ENCODE measurements at regions not wholly inside any gene's neighbourhood (a gene's known extent, or its start where the extent isn't known, plus 50 kb on each side); places are given as distances from the start of the nearest gene placed in this dataset.

DNA sequence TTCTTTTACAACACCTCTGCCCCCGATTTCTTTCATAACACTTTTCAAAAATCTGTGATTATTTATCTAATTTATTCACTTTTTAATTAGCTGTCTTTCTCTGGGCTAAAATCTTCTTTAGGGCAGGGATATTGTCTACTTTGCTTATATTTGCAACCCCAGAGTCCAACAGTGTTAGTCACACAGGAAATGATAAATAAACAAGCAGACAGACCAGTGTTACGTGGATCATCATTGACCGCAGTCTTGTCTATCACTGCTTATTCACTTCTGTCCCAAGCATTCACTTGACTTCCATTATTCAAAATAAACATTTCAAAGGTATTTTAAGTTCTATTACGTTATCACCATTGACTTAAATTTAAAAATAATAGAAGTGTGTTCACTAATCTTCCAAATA, 237.6 kb upstream of the UBE2E3 start:
- no peak for FAIRE-seq
- peak; percentile 46 for DNase-seq (ENCODE audit: low spot score)

DNA sequence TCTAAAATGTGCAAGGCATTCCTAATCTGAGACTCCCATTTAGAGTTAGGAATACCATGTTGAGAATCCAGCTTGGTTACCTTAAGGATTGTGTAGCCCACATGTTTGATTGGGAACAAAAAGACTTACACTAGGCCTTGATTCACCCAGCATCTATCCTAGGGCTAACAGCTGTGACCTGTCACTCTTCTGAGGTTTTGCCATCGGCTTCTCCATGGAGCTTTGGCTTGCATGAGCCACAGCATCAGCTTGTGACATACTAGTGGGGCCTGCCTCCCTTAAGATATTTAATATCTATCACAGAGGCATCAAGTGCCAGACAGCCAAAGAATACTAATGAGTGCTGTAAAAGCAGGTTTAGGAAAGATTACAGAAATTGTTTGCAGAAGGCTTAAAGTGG, 241.3 kb upstream of the UBE2E3 start:
- DNase-seq (ENCODE audit: low spot score), result no peak
- FAIRE-seq, result no peak

DNA sequence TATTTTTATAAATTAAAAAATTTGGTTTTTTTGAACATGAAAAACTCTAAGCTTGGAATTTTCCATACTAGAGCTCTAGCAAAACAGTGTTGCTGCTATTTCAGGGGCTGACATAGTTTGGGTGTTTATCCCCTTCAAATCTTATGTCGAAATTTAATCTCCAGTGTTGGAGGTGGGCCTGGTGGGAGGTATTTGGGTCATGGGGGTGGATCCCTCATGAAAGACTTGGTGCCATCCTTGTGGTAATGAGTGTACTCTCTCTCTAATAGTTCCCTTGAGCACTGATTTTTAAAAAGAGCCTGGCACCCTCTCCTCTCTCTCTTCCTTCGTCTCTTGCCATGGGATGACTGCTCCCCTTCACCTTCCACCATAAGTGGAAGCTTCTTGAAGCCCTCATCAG, 244.6 kb upstream of the UBE2E3 start:
- no peak for DNase-seq (ENCODE audit: low spot score)
- FAIRE-seq, result no peak

DNA sequence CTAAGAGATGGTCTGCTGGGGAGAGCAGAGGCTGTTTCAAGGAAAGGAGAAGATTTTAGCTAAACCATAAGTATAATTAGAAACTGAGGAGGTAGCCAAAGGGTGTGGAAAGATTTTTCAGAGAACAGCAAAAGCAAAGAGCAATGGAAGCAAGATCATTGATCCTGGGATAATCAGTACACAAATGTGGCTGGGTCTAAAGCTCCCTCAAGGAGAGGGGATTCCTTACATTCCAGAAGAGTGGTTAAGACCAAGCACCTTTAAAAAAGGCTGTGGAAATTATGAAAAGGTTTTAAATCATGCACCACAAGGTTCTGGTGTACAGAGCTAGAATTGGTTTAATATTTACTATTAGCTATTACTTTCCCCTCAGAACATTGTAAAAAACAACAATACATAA, 246.0 kb upstream of the UBE2E3 start:
- FAIRE-seq (no peak), DNase-seq (ENCODE audit: low spot score) (no peak)

DNA sequence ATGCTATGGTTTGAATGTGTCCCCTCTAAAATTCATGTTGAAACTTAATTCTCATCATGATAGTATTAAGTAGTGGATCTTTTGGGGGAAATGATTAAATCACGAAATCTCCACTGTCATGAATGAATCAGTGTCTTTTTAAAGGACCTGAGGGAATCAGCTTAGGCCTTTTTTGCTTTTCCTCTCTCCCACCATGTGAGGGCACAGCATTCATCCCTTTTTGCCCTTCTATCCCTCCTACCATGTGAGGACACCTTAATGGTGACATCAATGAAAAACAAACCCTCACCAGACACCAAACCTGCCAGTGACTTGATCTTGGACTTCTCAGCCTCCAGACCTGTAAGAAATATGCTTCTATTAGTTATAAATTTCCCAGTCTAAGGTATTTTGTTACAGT, 247.1 kb upstream of the UBE2E3 start:
- FAIRE-seq (no peak), DNase-seq (ENCODE audit: low spot score) (no peak)

DNA sequence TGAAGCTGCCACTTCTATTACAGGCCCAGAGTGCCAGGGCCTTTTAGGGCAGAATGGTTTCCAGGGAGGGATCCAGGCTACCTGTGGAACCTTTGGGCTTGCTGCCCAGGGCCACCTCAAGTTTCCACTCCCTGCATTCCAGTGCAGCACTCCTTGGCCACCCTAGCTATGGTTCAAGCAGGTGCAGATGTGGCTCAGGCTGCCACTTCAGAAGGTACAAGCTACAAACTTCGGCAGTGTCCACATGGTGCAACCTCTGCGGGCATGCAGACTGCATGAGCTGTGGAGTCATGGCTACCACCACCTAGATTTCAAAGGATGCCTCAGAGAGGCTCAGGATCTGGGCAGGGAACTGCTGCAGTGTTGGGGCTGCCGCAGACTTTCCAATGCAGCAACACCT, 248.1 kb upstream of the UBE2E3 start:
- DNase-seq (ENCODE audit: low spot score), result no peak
- no peak for FAIRE-seq

DNA sequence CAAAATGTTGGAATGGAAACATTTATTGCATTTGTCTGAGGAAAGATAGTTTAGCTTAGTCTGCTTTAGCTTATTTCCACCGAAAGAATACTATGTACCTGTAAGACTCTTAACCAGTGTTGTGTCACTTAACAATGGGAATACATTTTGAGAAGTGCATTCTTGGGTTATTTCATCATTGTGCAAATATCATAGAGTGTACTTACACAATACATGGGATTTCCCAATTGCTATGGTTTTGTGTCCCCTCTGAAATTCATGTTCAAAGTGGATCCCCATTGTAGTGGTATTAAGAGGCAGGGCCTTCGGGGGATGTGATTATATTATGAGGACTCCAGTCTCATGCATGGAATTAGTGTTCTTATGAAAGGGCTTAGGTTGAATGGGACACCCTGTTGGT, 249.4 kb upstream of the UBE2E3 start:
- FAIRE-seq (no peak), DNase-seq (ENCODE audit: low spot score) (no peak)

DNA sequence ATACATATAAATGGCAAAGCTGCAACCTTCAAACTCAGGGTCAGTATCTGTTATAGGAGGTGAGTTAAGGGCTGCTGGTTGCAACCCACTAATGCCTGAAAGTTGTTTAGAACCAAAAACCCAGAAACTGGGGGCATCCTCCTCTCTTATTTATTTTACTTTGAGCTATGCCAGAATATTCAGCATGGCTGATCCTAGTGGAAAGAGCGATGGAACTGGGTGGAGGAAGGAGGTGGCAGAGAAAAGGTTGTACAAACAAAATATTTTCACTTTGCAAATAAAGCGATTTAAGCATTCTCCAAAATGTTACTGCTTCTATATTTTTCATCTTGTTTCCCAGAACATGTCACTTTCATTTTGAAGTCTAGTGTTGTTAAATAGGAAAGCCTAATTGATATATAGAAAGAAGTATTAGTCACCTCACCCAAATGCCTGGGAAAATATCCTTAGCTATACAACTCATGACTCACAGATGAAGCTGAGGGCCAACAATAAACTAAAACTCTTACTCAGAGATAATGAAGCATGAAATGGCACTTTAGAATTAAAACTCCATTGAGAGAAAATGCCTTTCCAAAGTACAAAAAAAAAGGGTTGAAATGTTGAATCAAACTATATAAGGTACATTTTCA, 251.4 kb upstream of the UBE2E3 start:
- DNase-seq (ENCODE audit: low spot score) (peak; percentile 31), FAIRE-seq (no peak)

DNA sequence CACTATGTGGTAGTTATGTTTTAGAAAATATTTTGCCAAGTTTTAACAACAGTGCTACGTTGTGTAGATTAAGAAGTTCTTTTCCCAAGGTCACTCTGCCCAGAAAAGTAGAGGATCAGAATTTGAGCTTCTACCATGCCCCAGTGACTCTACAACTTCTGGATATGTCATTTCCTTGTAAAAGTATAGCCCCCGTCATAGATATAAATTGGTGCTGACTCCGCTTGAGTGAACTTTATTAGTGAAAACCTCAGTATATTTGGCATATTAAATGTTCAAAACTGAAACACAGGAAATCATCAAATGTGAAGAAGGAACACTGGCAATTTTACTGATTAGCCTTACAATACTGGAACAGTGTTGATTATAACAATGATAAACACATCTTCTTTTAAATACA, 256.7 kb upstream of the UBE2E3 start:
- FAIRE-seq, result no peak
- no peak for DNase-seq (ENCODE audit: low spot score)

DNA sequence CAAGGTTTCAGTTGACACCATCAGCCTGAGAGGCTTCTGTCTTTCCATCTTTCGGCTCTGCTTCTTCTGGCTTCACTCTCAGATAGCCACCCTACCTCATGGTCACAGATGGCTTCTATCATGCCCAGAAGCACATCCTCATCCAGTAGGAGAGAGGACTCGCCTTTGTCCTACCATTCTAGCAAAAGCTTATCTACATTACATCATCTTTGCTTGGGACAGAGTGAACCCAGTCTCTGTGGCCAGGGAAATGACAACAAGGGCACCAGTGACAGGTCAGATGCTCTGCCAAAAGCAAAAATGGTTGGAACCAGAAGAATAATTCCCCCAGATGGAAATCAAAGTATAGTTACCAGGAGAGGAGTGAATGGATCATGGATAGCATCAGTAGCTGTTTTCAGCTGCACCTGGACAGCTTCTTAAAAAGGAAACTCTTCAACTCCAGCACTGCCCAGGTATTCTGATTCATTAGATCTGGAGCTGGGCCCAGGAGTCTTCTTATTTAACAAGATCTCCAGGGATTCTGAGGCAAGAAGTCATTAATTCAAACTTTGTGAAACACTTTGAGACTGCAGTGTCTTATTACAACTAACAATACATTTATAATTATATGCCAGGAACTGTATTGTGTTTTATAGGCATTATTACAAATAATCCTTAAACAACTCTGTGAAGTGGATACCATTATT, 257.7 kb upstream of the UBE2E3 start:
- FAIRE-seq (no peak), DNase-seq (ENCODE audit: low spot score) (no peak)

DNA sequence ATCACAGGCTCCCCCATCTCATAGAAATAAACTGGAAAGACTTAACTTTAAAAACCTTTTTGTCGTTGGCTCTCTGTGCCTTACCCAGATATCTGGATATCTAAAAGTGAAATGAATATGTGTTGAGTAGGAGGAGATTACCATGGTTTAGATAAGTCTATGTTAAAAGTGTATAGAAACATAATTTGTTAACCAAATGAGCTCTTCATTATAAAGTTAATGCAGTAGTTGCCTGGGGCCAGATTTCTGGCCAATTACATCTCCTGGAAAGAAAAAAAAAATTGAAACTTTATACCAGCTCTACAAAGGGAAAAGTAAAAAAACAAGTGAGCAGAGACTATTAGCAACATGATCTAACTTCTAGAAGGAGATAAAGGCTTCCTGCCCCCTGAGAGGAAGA, 259.6 kb upstream of the UBE2E3 start:
- DNase-seq (ENCODE audit: low spot score), result no peak

DNA sequence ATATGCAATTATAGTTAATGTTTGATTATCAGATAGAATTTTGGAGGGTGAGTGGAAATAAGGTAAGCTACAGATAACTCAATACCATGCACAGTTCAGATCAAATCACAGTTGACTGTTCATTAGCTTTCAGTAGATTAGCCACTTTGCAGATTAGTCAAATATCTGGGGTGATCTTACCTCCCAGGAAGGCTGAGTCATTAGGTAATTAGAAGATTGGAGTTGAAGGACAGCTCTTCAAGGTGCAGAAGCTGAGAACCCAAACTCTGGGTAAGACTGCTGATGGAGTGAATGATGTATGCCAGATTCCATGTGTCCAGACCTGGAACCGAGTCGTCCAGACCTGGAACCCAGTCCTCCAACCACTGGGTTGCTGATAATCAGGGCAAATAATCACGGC, 262.8 kb upstream of the UBE2E3 start:
- FAIRE-seq, result no peak
- DNase-seq (ENCODE audit: low spot score), result no peak

More for the DNA sequence above, 259.6 kb upstream of the UBE2E3 start:
- no peak for FAIRE-seq

DNA sequence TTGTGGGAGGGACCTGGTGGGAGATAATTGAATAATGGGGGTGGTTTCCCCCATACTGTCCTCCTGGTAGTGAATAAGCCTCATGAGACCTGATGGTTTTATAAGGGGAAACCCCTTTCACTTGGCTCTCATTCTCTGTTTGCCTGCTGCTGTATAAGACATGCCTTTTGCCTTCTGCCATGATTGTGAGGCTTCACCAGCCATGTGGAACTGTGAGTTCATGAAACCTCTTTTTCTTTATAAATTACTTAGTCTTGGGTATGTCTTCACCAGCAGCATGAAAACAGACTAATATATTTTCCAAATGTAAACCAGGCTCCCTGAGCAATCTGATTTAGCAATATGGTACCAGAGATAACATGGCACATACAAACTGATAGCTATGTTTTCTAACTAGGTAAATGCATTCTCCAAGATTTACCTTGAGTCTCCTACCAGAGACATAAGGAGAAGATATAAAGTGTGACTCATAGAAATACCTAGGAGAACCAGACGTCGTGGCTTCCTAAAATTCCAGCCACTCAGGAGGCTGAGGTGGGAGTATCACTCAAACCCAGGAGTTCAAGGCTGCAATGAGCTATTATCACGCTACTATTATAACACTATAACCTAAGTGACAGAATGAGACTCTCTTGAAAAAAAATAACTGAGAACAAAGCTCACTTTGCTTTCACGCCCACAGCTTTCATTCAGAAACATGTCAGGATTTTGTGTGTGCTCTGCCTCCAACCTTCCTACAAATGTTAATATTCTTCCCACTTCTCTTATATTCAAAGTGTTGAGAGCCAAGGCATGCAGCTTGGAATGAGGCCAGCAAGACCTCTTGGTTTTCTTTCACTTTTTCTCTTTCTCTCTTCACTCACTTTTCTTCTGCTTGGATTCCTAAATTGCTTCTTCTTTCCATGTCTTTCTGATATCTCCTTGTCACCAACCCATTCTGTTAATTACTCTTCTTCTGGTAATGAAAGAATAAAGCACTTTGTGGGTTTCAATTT, 263.9 kb upstream of the UBE2E3 start:
- no peak for DNase-seq (ENCODE audit: low spot score)
- no peak for FAIRE-seq

DNA sequence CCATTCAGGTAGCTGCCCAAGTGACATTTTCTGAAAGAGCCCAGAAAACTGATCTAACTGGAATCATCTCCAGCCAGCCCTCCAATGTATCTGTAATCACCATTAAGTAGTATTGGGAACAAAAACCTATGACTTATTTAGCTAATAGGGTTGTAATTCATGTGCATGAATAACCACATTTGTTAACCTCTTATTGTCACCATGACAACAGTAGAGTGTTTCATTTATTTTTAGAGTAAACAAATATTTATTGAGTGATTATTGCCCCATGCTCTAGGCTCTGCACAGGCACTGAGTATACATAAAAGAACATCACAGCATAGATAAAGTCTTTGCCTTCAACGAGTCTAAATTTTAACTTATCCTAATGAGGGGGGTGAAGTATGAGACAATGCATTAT, 265.4 kb upstream of the UBE2E3 start:
- FAIRE-seq (no peak), DNase-seq (ENCODE audit: low spot score) (no peak)

DNA sequence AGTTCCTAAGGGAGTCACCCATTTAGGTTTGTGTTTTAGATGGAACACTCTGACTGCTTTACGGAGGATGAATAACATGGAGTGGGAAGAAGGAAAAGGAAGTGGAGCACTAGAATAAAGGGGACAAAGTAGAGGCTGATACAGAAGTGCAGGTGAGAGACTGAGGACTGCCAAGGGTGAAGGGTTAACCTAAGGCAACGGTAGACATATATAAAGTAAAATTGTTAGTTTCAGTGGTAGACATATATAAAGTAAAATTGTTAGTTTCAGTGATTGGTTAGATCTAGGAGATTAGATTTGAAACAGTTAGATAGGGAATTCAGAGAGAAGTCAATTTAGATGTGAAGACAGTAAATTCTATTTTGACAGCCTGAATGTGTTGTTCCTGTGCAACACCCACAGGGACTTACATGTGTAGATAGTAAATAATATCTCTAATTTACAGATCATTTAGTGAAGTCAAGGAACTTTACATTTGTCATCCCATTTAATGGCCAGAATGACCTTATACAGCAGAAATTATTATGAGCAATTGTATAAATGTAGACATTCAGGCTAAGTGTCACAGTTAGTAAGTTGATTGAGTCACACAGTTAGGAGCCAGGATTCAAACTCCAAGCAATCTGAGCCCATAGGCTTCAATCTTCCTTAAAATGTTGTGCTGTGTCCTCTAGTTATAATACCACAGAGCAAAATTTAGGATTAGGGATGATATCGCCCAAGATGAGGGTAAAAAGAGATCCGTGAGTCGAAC, 270.8 kb upstream of the UBE2E3 start:
- FAIRE-seq (no peak), DNase-seq (ENCODE audit: low spot score) (no peak)

DNA sequence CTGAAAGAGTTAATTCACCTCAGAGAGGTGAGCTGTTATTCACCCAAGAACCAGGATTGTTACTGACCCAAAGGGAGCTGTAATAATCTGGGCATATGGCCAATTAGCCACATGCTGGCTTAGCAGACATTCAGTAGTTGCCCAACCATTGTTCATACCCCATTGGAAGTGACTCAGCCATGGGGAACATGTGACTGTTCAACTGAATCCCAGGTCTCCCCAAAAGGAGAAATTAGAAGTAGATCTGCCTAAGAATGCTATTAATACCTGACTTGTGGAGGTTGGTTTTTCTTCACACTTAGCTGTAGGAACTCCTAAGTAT, 272.6 kb upstream of the UBE2E3 start:
- peak; percentile 49 for DNase-seq (ENCODE audit: low spot score)
- FAIRE-seq, result no peak

DNA sequence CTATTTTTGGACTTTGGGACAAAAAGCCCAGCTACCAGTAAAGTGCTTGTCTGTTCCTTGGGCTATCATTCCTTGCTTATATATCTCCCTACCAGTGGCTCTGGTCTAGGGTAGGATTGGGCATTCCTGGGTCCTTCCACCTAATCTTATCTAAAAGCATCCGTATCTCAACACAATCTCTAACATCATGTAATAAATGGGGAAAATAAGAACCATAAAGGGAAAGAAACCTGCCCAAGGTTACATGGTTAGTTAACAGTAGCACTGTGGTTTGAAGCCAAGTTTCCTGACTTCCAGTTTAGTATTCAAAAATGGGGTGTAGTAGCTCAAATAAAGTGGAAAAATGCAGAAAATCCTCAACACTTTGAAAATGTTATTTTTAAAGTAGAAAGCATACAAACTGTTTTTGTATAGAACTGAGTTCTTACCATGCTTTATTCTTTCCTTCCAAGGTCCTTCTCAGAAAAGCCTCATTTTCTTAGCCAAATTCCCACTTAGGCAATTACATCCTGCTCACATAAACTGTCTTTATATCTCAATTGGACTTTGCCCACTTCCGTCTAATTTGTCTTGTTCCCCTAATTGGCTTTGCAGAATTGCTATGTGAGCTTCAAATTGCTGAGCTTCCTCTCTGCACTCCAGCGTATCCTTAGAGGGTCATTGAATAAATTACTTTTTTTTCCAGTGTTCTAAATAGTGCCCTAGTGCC, 273.1 kb upstream of the UBE2E3 start:
- DNase-seq (ENCODE audit: low spot score) (no peak), FAIRE-seq (no peak)

DNA sequence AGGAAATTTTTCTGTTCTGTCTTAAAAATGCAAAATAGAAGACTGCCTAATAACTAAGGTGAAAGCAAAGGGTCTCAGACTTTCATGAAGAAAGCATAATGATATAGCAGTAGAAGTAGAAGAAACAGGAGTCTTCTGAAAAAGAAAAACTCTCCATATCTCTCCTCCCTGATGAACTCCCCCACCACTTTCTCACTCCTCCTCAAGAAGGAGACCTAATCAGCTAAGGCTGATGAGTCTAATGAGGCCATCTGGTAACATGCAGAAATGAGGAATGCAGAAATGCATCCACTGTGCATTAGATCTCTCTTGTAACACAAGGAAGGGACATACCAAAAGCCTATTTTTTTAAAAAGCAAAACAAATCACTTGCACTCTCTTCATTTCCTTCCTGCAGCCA, 273.7 kb upstream of the UBE2E3 start:
- no peak for FAIRE-seq

DNA sequence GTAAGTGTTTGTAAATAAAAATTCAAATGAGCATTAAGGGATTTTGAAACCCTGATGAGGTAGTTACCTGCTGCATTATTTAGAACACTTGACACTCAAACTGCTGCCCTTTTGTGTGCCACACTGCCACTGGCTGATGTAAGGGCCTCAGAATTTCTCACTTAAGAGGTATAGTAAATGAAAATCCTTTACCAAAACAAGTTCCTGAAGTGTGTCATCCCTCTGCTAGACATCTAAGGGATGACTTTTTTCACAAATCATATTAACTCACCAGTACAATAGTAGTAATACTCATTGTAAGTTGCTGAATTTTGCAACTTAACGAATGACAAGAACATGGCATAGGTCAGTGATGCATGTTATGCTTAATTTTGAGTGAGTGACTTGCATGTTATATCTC, 274.9 kb upstream of the UBE2E3 start:
- no peak for FAIRE-seq

More for the DNA sequence above, 273.7 kb upstream of the UBE2E3 start:
- DNase-seq (ENCODE audit: low spot score), result no peak

DNA sequence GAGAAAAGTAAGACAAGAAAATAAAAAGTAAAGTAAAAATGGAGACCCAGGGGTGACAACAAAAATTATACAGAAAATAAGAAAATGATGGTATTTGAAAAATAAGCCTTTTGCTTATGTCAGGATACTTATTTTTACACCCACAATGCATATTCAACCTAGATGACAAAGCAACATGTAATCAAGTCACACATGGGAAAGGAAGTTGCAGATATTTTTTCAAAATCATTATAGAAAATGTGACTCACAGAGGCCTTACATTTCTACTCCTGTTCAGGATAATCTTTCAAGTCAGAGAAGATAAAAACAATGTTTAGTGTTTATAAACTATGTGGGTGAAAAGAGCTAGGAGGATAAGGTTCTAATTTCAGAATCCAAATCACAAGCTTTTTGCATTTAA, 275.3 kb upstream of the UBE2E3 start:
- FAIRE-seq (no peak), DNase-seq (ENCODE audit: low spot score) (no peak)

More for the DNA sequence above, 274.9 kb upstream of the UBE2E3 start:
- DNase-seq (ENCODE audit: low spot score), result no peak
